IMR-90 (cell line): ENCODE measurements at regions not wholly inside any gene's neighbourhood (a gene's known extent, or its start where the extent isn't known, plus 50 kb on each side); places are given as distances from the start of the nearest gene placed in this dataset.

Experiments
- ATAC-seq: fragments of 200-7000 bp; cut with Tn5 transposase; 2 replicates; pipeline ENCODE4 v1.9.1; 2020; ENCODE audit warnings: low read depth, mild to moderate bottlenecking, moderate library complexity
- BruUV-seq: library from RNA; stranded (reverse); fragments of 400-500 nt; replicated peaks from 2 replicates; lab custom pipeline; 2021; lab: Mats Ljungman, UMichigan
- CTCF ChIA-PET: fragments of 300-600 bp; formaldehyde crosslinking; extraction: SDS; loops from one replicate; lab custom pipeline; 2021; ENCODE audit warnings: antibody characterized with exemption; lab: Yijun Ruan, JAX
- POLR2A ChIA-PET: fragments of 300-600 bp; sonication (Branson Sonifier 250); formaldehyde crosslinking; loops from one replicate; lab custom pipeline; 2022; ENCODE audit warnings: antibody characterized with exemption; ENCODE audit not compliant: unreplicated experiment; lab: Charles Lee
- DNase-seq: peaks from one replicate; pipeline ENCODE4 v3.0.0; 2013
- H2AFZ ChIP-seq: replicated peaks from 2 replicates; pipeline ENCODE3; 2013; ENCODE audit warnings: low read length, mild to moderate bottlenecking; ENCODE audit not compliant: poor library complexity
- H2AK5ac ChIP-seq: 2 replicates; pipeline ENCODE4 v1.6.1; 2013; ENCODE audit warnings: low read depth, low read length, inconsistent platforms
- H2AK9ac ChIP-seq: replicated peaks from 2 replicates; pipeline ENCODE3; 2013; ENCODE audit warnings: mild to moderate bottlenecking, low read depth, low read length, moderate library complexity; ENCODE audit not compliant: poor library complexity
- H2BK120ac ChIP-seq: 2 replicates; pipeline ENCODE4 v1.6.1; 2013; ENCODE audit warnings: low read depth, low read length, inconsistent platforms
- H2BK15ac ChIP-seq: 3 replicates; pipeline ENCODE4 v1.6.1; 2013; ENCODE audit warnings: low read depth, low read length, inconsistent platforms
- H2BK20ac ChIP-seq: 2 replicates; pipeline ENCODE4 v1.6.1; 2013; ENCODE audit warnings: low read depth, mild to moderate bottlenecking, inconsistent platforms, low read length, moderate library complexity
- H2BK5ac ChIP-seq: 2 replicates; pipeline ENCODE4 v1.6.1; 2013; ENCODE audit warnings: mild to moderate bottlenecking, low read depth, low read length, inconsistent platforms; ENCODE audit not compliant: poor library complexity, severe bottlenecking
- H3K14ac ChIP-seq: replicated peaks from 2 replicates; pipeline ENCODE4 v1.6.1; 2013; ENCODE audit warnings: low read depth, low read length, inconsistent platforms
- H3K18ac ChIP-seq: 2 replicates; pipeline ENCODE4 v1.6.1; 2013; ENCODE audit warnings: low read depth, low read length, control low read depth
- H3K23ac ChIP-seq: 2 replicates; pipeline ENCODE4 v1.6.1; 2013; ENCODE audit warnings: low read depth, low read length, inconsistent platforms
- H3K27ac ChIP-seq: 2 replicates; pipeline ENCODE4 v1.5.1; 2013; ENCODE audit warnings: mild to moderate bottlenecking, control low read depth, low read length; ENCODE audit not compliant: insufficient read depth
- H3K27me3 ChIP-seq: 2 replicates; pipeline ENCODE4 v1.6.1; 2013; ENCODE audit warnings: low read length; ENCODE audit not compliant: control insufficient read depth, insufficient read depth
- H3K36me3 ChIP-seq: 2 replicates; pipeline ENCODE4 v1.6.1; 2013; ENCODE audit warnings: low read length, mixed read lengths; ENCODE audit not compliant: control insufficient read depth, insufficient read depth
- H3K4ac ChIP-seq: 2 replicates; pipeline ENCODE4 v1.6.1; 2013; ENCODE audit warnings: low read depth, low read length, inconsistent platforms
- H3K4me1 ChIP-seq: 2 replicates; pipeline ENCODE4 v1.6.1; 2013; ENCODE audit warnings: low read length, mixed read lengths; ENCODE audit not compliant: control insufficient read depth, insufficient read depth
- H3K4me2 ChIP-seq: 2 replicates; pipeline ENCODE4 v1.6.1; 2013; ENCODE audit warnings: low read depth, mild to moderate bottlenecking, control low read depth, low read length, moderate library complexity
- H3K4me3 ChIP-seq: 2 replicates; pipeline ENCODE4 v1.5.1; 2013; ENCODE audit warnings: low read depth, mild to moderate bottlenecking, control low read depth, low read length, moderate library complexity; ENCODE audit not compliant: insufficient read depth
- H3K56ac ChIP-seq: 2 replicates; pipeline ENCODE4 v1.6.1; 2013; ENCODE audit warnings: low read length, inconsistent platforms; ENCODE audit not compliant: insufficient read depth; ENCODE audit errors: extremely low read depth
- H3K79me1 ChIP-seq, 2 experiments: 2 replicates each; pipeline ENCODE4 v1.6.1; 2013; ENCODE audit warnings: low read length in 2 of 2, inconsistent platforms in 1 of 2, low read depth in 1 of 2
- H3K9ac ChIP-seq: 2 replicates; pipeline ENCODE4 v1.6.1; 2013; ENCODE audit warnings: low read depth, low read length, control low read depth
- H3K9me1 ChIP-seq: 2 replicates; pipeline ENCODE4 v1.6.1; 2013; ENCODE audit warnings: low read length, inconsistent platforms; ENCODE audit not compliant: insufficient read depth
- H3K9me3 ChIP-seq: 2 replicates; pipeline ENCODE4 v1.6.1; 2013; ENCODE audit warnings: low read length; ENCODE audit not compliant: control insufficient read depth, insufficient read depth
- H4K20me1 ChIP-seq: 2 replicates; pipeline ENCODE4 v1.6.1; 2013; ENCODE audit warnings: low read length, inconsistent platforms; ENCODE audit not compliant: insufficient read depth
- H4K5ac ChIP-seq: 2 replicates; pipeline ENCODE4 v1.6.1; 2013; ENCODE audit warnings: mild to moderate bottlenecking, low read depth, low read length, control low read depth
- H4K8ac ChIP-seq, 2 experiments: 2 replicates each; pipeline ENCODE4 v1.6.1; 2013; ENCODE audit warnings: low read depth in 2 of 2, low read length in 2 of 2, control low read depth in 1 of 2, inconsistent platforms in 1 of 2
- H4K91ac ChIP-seq: 2 replicates; pipeline ENCODE4 v1.6.1; 2013; ENCODE audit warnings: low read depth, low read length, inconsistent platforms; ENCODE audit not compliant: insufficient read depth
- BHLHE40 ChIP-seq: fragments of 150-350 bp; IDR thresholded peaks from 2 replicates; pipeline ENCODE4 v1.6.1; 2016; ENCODE audit warnings: mild to moderate bottlenecking, low read depth, low read length
- CEBPB ChIP-seq: IDR thresholded peaks from 2 replicates; pipeline ENCODE4 v1.6.1; 2012; ENCODE audit warnings: low read depth, low read length, improper control_type of control experiment
- CHD1 ChIP-seq: IDR thresholded peaks from 2 replicates; pipeline ENCODE4 v1.6.1; 2012; ENCODE audit warnings: low read depth, low read length, improper control_type of control experiment
- CTCF ChIP-seq: conservative IDR thresholded peaks from 2 replicates; pipeline ENCODE4 v1.5.1; 2012; ENCODE audit warnings: mild to moderate bottlenecking, low read depth, low read length, improper control_type of control experiment
- ELK1 ChIP-seq: fragments of 150-350 bp; IDR thresholded peaks from 2 replicates; pipeline ENCODE4 v1.6.1; 2016; ENCODE audit warnings: low read depth, mild to moderate bottlenecking, low read length, moderate library complexity, borderline replicate concordance
- FOS ChIP-seq: fragments of 150-350 bp; IDR thresholded peaks from 2 replicates; pipeline ENCODE4 v1.6.1; 2016; ENCODE audit warnings: low read depth, low read length
- MAFK ChIP-seq: IDR thresholded peaks from 2 replicates; pipeline ENCODE4 v1.6.1; 2012; ENCODE audit warnings: low read depth, low read length, improper control_type of control experiment
- MAZ ChIP-seq: IDR thresholded peaks from 2 replicates; pipeline ENCODE4 v1.6.1; 2012; ENCODE audit warnings: low read depth, mild to moderate bottlenecking, low read length, improper control_type of control experiment, moderate library complexity, borderline replicate concordance
- MXI1 ChIP-seq: IDR thresholded peaks from 2 replicates; pipeline ENCODE4 v1.6.1; 2012; ENCODE audit warnings: low read depth, mild to moderate bottlenecking, low read length, moderate library complexity, borderline replicate concordance
- NFE2L2 ChIP-seq: fragments of 150-350 bp; IDR thresholded peaks from 2 replicates; pipeline ENCODE4 v1.6.1; 2016; ENCODE audit warnings: low read depth, mild to moderate bottlenecking, low read length
- POLR2A ChIP-seq: IDR thresholded peaks from 2 replicates; pipeline ENCODE4 v1.6.1; 2012; ENCODE audit warnings: mild to moderate bottlenecking, low read depth, low read length
- RAD21 ChIP-seq: IDR thresholded peaks from 2 replicates; pipeline ENCODE4 v1.6.1; 2012; ENCODE audit warnings: low read length, improper control_type of control experiment
- RCOR1 ChIP-seq: IDR thresholded peaks from 2 replicates; pipeline ENCODE4 v1.6.1; 2012; ENCODE audit warnings: mild to moderate bottlenecking, low read length, improper control_type of control experiment; ENCODE audit not compliant: insufficient replicate concordance
- RFX5 ChIP-seq: IDR thresholded peaks from 2 replicates; pipeline ENCODE4 v1.8.0; 2012; ENCODE audit warnings: low read depth, mild to moderate bottlenecking, low read length, moderate library complexity
- SMC3 ChIP-seq: fragments of 150-350 bp; IDR thresholded peaks from 2 replicates; pipeline ENCODE4 v1.6.1; 2016; ENCODE audit warnings: low read depth, mild to moderate bottlenecking, antibody characterized with exemption, low read length, moderate library complexity
- USF2 ChIP-seq: fragments of 150-350 bp; IDR thresholded peaks from 2 replicates; pipeline ENCODE4 v1.6.1; 2017; ENCODE audit warnings: mild to moderate bottlenecking, antibody characterized with exemption, low read length, low read depth
- WGBS, 2 experiments: methylation state at CpG; one replicate each; pipeline versions ENCODE4 v1.1.5 to v1.1.7; 2013; ENCODE audit warnings: missing lambda C conversion rate in 2 of 2; ENCODE audit not compliant: insufficient read length in 1 of 2; ENCODE audit errors: extremely low coverage in 2 of 2; 5-methylcytosine and 5-hydroxymethylcytosine counted together
- dilution Hi-C: fragments of 300-500 bp; cut with HindIII; formaldehyde crosslinking; loops from one replicate; pipeline ENCODE4 v1.14.3; 2018; ENCODE audit warnings: low sequenced_read_pairs; ENCODE audit not compliant: unreplicated experiment
- in situ Hi-C: fragments of 300-500 bp; cut with MboI; formaldehyde crosslinking; loops from 3 replicates; pipeline ENCODE4 v1.14.3; 2019; ENCODE audit warnings: low sequenced_read_pairs, inconsistent platforms, mixed read lengths
- intact Hi-C: fragments of 100-400 bp; cut with micrococcal nuclease; formaldehyde crosslinking; loops from 2 replicates; pipeline ENCODE4 v1.10.0; 2022

- Histone ChIP-seq H3K9ac (no peak overlapping the region), H4K5ac (no peak overlapping the region), H3K27ac (no peak overlapping the region), H3K23ac (no peak overlapping the region), H2BK20ac (no peak overlapping the region), H2AK9ac (no peak overlapping the region), H4K20me1 (no peaks in the 10 kb centered on the region), H2BK15ac (no peak overlapping the region), H3K27me3 (no peaks in the 10 kb centered on the region), H3K4ac (no peak overlapping the region), H3K18ac (no peak overlapping the region), H4K8ac (no peak overlapping the region), H4K91ac (no peak overlapping the region), H2BK120ac (no peak overlapping the region), H2AK5ac (no peak overlapping the region), H3K56ac (no peak overlapping the region), H3K4me3 (no peak overlapping the region), H3K4me1 (no peaks in the 10 kb centered on the region), H3K9me1 (no peaks in the 10 kb centered on the region), H2AFZ (no peak overlapping the region), H2BK5ac (no peak overlapping the region), H3K36me3 (no peaks in the 10 kb centered on the region), H3K14ac (no peak overlapping the region), H3K4me2 (no peak overlapping the region), H3K79me1 (no peaks in the 10 kb centered on the region), H3K9me3 (no peaks in the 10 kb centered on the region)
- in situ Hi-C loops: no loop called here
- DNase-seq (no peak), ATAC-seq (no peak; the same call in 1 of the 2 replicates)
- BruUV-seq: no TSS peak
- POLR2A ChIA-PET: no interaction called here
- dilution Hi-C loops: no loop called here
- CTCF ChIA-PET: no interaction called here
- no peak for TF ChIP-seq RAD21
- TF ChIP-seq CEBPB: no peak
- no peak for TF ChIP-seq CHD1
- no peak for TF ChIP-seq SMC3
- TF ChIP-seq ELK1: no peak
- no peak for TF ChIP-seq USF2
- no peak for TF ChIP-seq BHLHE40
- TF ChIP-seq POLR2A: no peak
- no peak for TF ChIP-seq RFX5
- TF ChIP-seq MXI1: no peak
- no peak for TF ChIP-seq RCOR1
- TF ChIP-seq NFE2L2: no peak
- no peak for TF ChIP-seq FOS
- TF ChIP-seq MAFK: no peak
- no peak for TF ChIP-seq CTCF
- no peak for TF ChIP-seq MAZ
- intact Hi-C loops: no loop called here
- WGBS, 2 experiments: 80% methylated on average over 1 of the region's 8 CpGs; no CpG with 5 or more reads in 1 of the 2 experiments
Measured at GRCh38 chr1:87450615-87451209, 122.0 kb downstream of the LMO4 start.
